K562 (cell line): ENCODE measurements at regions not wholly inside any gene's neighbourhood (a gene's known extent, or its start where the extent isn't known, plus 50 kb on each side); places are given as distances from the start of the nearest gene placed in this dataset.

Source experiments
- ARNT ChIP-seq, 2 experiments: fragments of 450-650 bp; IDR thresholded peaks; 2 replicates each; pipeline ENCODE4 v1.6.1; 2016; ENCODE audit warnings: mild to moderate bottlenecking in 1 of 2
- CHD2 ChIP-seq: IDR thresholded peaks from 2 replicates; pipeline ENCODE4 v1.6.1; 2011; ENCODE audit warnings: low read depth, low read length
- CTCF ChIP-seq, 3 experiments: IDR thresholded peaks in 2 of 3; conservative IDR thresholded peaks in 1 of 3; 2 replicates each; pipeline ENCODE4 v1.5.1; 2011 to 2012; ENCODE audit warnings: low read length in 3 of 3, mild to moderate bottlenecking in 3 of 3, control low read depth in 2 of 3, improper control_type of control experiment in 1 of 3, inconsistent platforms in 1 of 3, low read depth in 1 of 3, mixed read lengths in 1 of 3, moderate library complexity in 1 of 3; ENCODE audit not compliant: insufficient read depth in 2 of 3
- FOXJ3 ChIP-seq: sonication (generic); formaldehyde crosslinking; IDR thresholded peaks from 2 replicates; pipeline ENCODE4 v1.4.0; 2020; ENCODE audit warnings: mild to moderate bottlenecking, missing genetic modification reagents
- HDAC2 ChIP-seq: fragments of 450-650 bp; IDR thresholded peaks from 2 replicates; pipeline ENCODE4 v1.6.1; 2016; ENCODE audit warnings: mild to moderate bottlenecking
- POLR2A ChIP-seq: fragments of 450-650 bp; conservative IDR thresholded peaks from 2 replicates; pipeline ENCODE4 v1.6.1; 2016

GRCh38 chr3:144413068-144413467 is 441.4 kb downstream of the DIPK2A start:
- TF ChIP-seq HDAC2 = no peak
- TF ChIP-seq POLR2A = no peak
- no peak for TF ChIP-seq FOXJ3 (CRISPR knock-in tag)
- TF ChIP-seq CTCF (IDR thresholded peaks at IDR 0.05 in 2 of 3, conservative IDR thresholded peaks at IDR 0.05 in 1 of 3; ENCODE audit: insufficient read depth in 2 of 3, low read depth in 1 of 3, low read length in 3 of 3) = no peak
- TF ChIP-seq CHD2 = no peak
- no peak for TF ChIP-seq ARNT (IDR thresholded peaks at IDR 0.05)
